MM.1S (cell line): ENCODE measurements at regions not wholly inside any gene's neighbourhood (a gene's known extent, or its start where the extent isn't known, plus 50 kb on each side); places are given as distances from the start of the nearest gene placed in this dataset.

Source experiments
- DNase-seq: peaks from one replicate; pipeline ENCODE4 v3.0.0-alpha.2; 2015
- H2AFZ ChIP-seq: fragments of 300-600 bp; sonication (generic); 2 replicates; pipeline ENCODE4 v1.6.0; 2016; ENCODE audit warnings: antibody characterized with exemption, low read length
- H3F3A ChIP-seq: fragments of 300-600 bp; sonication (generic); 2 replicates; pipeline ENCODE4 v1.6.1; 2016; ENCODE audit warnings: mild to moderate bottlenecking, antibody characterized with exemption, low read length, moderate library complexity, mixed read lengths; ENCODE audit not compliant: insufficient read depth
- H3K27ac ChIP-seq: fragments of 300-600 bp; sonication (generic); 2 replicates; pipeline ENCODE4 v1.5.1; 2016; ENCODE audit warnings: mild to moderate bottlenecking, low read length
- H3K27me3 ChIP-seq: fragments of 300-600 bp; sonication (generic); replicated peaks from 2 replicates; pipeline ENCODE4 v1.6.0; 2016; ENCODE audit warnings: low read length; ENCODE audit not compliant: insufficient read depth
- H3K36me3 ChIP-seq: fragments of 300-600 bp; sonication (generic); replicated peaks from 2 replicates; pipeline ENCODE4 v1.6.1; 2016; ENCODE audit warnings: mild to moderate bottlenecking, low read length, mixed read lengths; ENCODE audit not compliant: insufficient read depth
- H3K4me1 ChIP-seq: fragments of 300-600 bp; sonication (generic); 2 replicates; pipeline ENCODE4 v1.6.1; 2016; ENCODE audit warnings: low read length, mixed read lengths
- H3K4me2 ChIP-seq: fragments of 300-600 bp; sonication (generic); 2 replicates; pipeline ENCODE4 v1.6.0; 2016; ENCODE audit warnings: low read depth, low read length
- H3K4me3 ChIP-seq: fragments of 300-600 bp; sonication (generic); 2 replicates; pipeline ENCODE4 v1.5.1; 2016; ENCODE audit warnings: low read length, mixed read lengths
- H3K79me2 ChIP-seq: fragments of 300-600 bp; sonication (generic); 2 replicates; pipeline ENCODE4 v1.6.1; 2016; ENCODE audit warnings: mixed run types, low read length, mixed read lengths
- H3K9ac ChIP-seq: fragments of 300-600 bp; sonication (generic); 2 replicates; pipeline ENCODE4 v1.6.1; 2016; ENCODE audit warnings: low read length, mixed read lengths
- H3K9me2 ChIP-seq: fragments of 300-600 bp; sonication (generic); replicated peaks from 2 replicates; pipeline ENCODE4 v1.6.1; 2016; ENCODE audit warnings: mild to moderate bottlenecking, low read length, mixed read lengths; ENCODE audit not compliant: insufficient read depth
- H3K9me3 ChIP-seq: fragments of 300-600 bp; sonication (generic); replicated peaks from 2 replicates; pipeline ENCODE4 v1.6.1; 2016; ENCODE audit warnings: mild to moderate bottlenecking, low read length, mixed read lengths; ENCODE audit not compliant: insufficient read depth
- H4K20me1 ChIP-seq: fragments of 300-600 bp; sonication (generic); 2 replicates; pipeline ENCODE4 v1.6.1; 2016; ENCODE audit warnings: mild to moderate bottlenecking, low read length, moderate library complexity, mixed read lengths; ENCODE audit not compliant: insufficient read depth
- EZH2 ChIP-seq: fragments of 300-600 bp; sonication (generic); optimal IDR thresholded peaks from 2 replicates; pipeline ENCODE3; 2017; ENCODE audit warnings: low read depth, mild to moderate bottlenecking, antibody characterized with exemption, low read length, mixed read lengths
- EZH2phosphoT487 ChIP-seq: fragments of 300-600 bp; sonication (generic); IDR thresholded peaks from 2 replicates; pipeline ENCODE4 v1.6.1; 2018; ENCODE audit warnings: antibody characterized with exemption, low read length
- TF ChIP-seq, protein P1 (sequence below): fragments of 300-600 bp; sonication (generic); IDR thresholded peaks from 2 replicates; pipeline ENCODE4 v1.5.1; 2016; ENCODE audit warnings: antibody characterized with exemption, low read length, mixed read lengths

DNA sequence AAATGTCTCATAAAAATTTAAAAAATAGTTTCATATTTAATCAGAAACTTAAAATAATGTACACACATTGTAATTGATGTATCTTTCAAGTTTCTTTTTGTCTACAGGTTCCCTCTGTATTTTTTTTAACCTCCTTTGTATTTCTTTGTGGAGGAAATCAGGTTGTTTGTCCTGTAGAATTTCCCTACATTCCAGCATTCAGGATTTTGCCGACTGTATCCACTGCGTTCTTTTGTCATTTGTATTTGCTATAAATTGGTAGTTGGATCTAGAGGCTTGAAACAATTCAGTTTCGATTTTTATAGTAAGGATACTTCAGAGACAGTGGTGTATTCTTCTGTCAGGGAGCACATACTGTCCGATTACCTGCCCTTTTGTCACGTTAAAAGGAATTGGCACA lies 367.2 kb downstream of the SOX2 start:
- H2AFZ ChIP-seq, result no peak overlapping the region
- no peak overlapping the region for H3K27ac ChIP-seq
- H3K27me3 ChIP-seq, result no peaks in the 10 kb centered on the region
- no peaks in the 10 kb centered on the region for H3K79me2 ChIP-seq
- H4K20me1 ChIP-seq, result no peaks in the 10 kb centered on the region
- H3K9ac ChIP-seq, result no peak overlapping the region
- no peaks in the 10 kb centered on the region for H3F3A ChIP-seq
- H3K36me3 ChIP-seq, result no peaks in the 10 kb centered on the region
- no peak overlapping the region for H3K4me3 ChIP-seq
- no peaks in the 10 kb centered on the region for H3K9me3 ChIP-seq
- TF ChIP-seq EZH2phosphoT487 (no peak), EZH2 (no peak)
- TF ChIP-seq, protein P1, sequence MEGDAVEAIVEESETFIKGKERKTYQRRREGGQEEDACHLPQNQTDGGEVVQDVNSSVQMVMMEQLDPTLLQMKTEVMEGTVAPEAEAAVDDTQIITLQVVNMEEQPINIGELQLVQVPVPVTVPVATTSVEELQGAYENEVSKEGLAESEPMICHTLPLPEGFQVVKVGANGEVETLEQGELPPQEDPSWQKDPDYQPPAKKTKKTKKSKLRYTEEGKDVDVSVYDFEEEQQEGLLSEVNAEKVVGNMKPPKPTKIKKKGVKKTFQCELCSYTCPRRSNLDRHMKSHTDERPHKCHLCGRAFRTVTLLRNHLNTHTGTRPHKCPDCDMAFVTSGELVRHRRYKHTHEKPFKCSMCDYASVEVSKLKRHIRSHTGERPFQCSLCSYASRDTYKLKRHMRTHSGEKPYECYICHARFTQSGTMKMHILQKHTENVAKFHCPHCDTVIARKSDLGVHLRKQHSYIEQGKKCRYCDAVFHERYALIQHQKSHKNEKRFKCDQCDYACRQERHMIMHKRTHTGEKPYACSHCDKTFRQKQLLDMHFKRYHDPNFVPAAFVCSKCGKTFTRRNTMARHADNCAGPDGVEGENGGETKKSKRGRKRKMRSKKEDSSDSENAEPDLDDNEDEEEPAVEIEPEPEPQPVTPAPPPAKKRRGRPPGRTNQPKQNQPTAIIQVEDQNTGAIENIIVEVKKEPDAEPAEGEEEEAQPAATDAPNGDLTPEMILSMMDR, result no peak
- no peaks in the 10 kb centered on the region for H3K4me1 ChIP-seq
- H3K9me2 ChIP-seq, result no peaks in the 10 kb centered on the region
- DNase-seq, result no peak
- no peak overlapping the region for H3K4me2 ChIP-seq

DNA sequence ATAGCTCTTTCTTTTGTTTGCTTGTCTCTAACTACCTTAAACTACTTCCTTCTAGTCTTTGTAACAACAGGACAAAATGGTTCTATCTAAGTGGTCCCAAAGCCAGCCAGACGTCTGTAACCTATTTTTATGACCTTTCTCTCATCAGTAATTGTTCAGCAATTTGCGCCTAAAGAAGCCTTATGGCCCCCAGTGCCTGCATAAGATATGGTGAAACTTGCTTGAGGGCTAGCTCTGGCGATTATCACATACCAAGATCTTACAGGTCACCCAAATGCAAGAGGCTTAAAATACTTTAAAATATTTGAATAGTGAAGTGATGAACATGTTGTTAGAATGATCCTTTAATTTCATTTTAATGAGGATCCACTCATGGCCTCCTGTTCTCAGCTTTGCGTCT lies 369.4 kb downstream of the SOX2 start:
- Histone ChIP-seq H3K9me3 (no peaks in the 10 kb centered on the region), H3K9me2 (no peaks in the 10 kb centered on the region), H3K79me2 (no peaks in the 10 kb centered on the region), H3K4me3 (no peak overlapping the region), H3K9ac (no peak overlapping the region), H3K36me3 (no peaks in the 10 kb centered on the region), H2AFZ (no peak overlapping the region), H4K20me1 (no peaks in the 10 kb centered on the region), H3K4me2 (no peak overlapping the region), H3F3A (no peaks in the 10 kb centered on the region), H3K4me1 (no peaks in the 10 kb centered on the region), H3K27ac (no peak overlapping the region), H3K27me3 (no peaks in the 10 kb centered on the region)
- DNase-seq, result no peak
- TF ChIP-seq EZH2phosphoT487 (no peak), EZH2 (no peak)
- TF ChIP-seq, protein P1, result no peak

DNA sequence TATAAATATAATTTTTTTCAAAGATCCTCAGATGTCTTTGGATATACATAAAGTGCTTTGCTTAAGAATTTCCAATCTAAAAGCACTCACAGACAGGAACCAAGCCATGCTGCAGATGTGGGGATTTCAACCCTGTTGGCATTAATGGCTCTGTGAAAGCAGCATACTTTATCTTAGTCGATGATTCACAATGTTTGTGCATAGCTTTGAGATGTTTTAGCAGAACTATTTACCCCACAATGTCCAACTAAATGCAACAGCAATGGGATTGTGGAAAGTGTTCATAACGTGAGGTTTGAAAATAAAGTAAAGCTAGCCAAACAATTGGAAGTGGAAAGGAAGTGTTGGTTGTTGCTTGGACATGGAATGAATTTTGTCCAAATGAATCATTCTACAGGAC lies 371.4 kb downstream of the SOX2 start:
- Histone ChIP-seq H2AFZ (no peak overlapping the region), H3K27ac (no peak overlapping the region), H3K27me3 (no peaks in the 10 kb centered on the region), H3K4me2 (no peak overlapping the region), H3K9ac (no peak overlapping the region), H4K20me1 (no peaks in the 10 kb centered on the region), H3K4me3 (no peak overlapping the region), H3K4me1 (no peaks in the 10 kb centered on the region), H3K79me2 (no peaks in the 10 kb centered on the region), H3K9me3 (no peaks in the 10 kb centered on the region), H3K36me3 (no peaks in the 10 kb centered on the region), H3K9me2 (no peaks in the 10 kb centered on the region), H3F3A (no peaks in the 10 kb centered on the region)
- DNase-seq, result no peak
- TF ChIP-seq EZH2, result no peak
- TF ChIP-seq, protein P1, result no peak
- no peak for TF ChIP-seq EZH2phosphoT487
